IMR-90 (cell line): ENCODE measurements at regions not wholly inside any gene's neighbourhood (a gene's known extent, or its start where the extent isn't known, plus 50 kb on each side); places are given as distances from the start of the nearest gene placed in this dataset.
A peak's percentile ranks its signal among the peaks of the same experiment; 100 is the strongest.

Experiments
- ATAC-seq: fragments of 200-7000 bp; cut with Tn5 transposase; 2 replicates; pipeline ENCODE4 v1.9.1; 2020; ENCODE audit warnings: low read depth, mild to moderate bottlenecking, moderate library complexity
- BruUV-seq: library from RNA; stranded (reverse); fragments of 400-500 nt; replicated peaks from 2 replicates; lab custom pipeline; 2021; lab: Mats Ljungman, UMichigan
- CTCF ChIA-PET: fragments of 300-600 bp; formaldehyde crosslinking; extraction: SDS; loops from one replicate; lab custom pipeline; 2021; ENCODE audit warnings: antibody characterized with exemption; lab: Yijun Ruan, JAX
- POLR2A ChIA-PET: fragments of 300-600 bp; sonication (Branson Sonifier 250); formaldehyde crosslinking; loops from one replicate; lab custom pipeline; 2022; ENCODE audit warnings: antibody characterized with exemption; ENCODE audit not compliant: unreplicated experiment; lab: Charles Lee
- DNase-seq: peaks from one replicate; pipeline ENCODE4 v3.0.0; 2013
- H2AFZ ChIP-seq: replicated peaks from 2 replicates; pipeline ENCODE3; 2013; ENCODE audit warnings: low read length, mild to moderate bottlenecking; ENCODE audit not compliant: poor library complexity
- H2AK5ac ChIP-seq: 2 replicates; pipeline ENCODE4 v1.6.1; 2013; ENCODE audit warnings: low read depth, low read length, inconsistent platforms
- H2AK9ac ChIP-seq: replicated peaks from 2 replicates; pipeline ENCODE3; 2013; ENCODE audit warnings: mild to moderate bottlenecking, low read depth, low read length, moderate library complexity; ENCODE audit not compliant: poor library complexity
- H2BK120ac ChIP-seq: 2 replicates; pipeline ENCODE4 v1.6.1; 2013; ENCODE audit warnings: low read depth, low read length, inconsistent platforms
- H2BK15ac ChIP-seq: 3 replicates; pipeline ENCODE4 v1.6.1; 2013; ENCODE audit warnings: low read depth, low read length, inconsistent platforms
- H2BK20ac ChIP-seq: 2 replicates; pipeline ENCODE4 v1.6.1; 2013; ENCODE audit warnings: low read depth, mild to moderate bottlenecking, inconsistent platforms, low read length, moderate library complexity
- H2BK5ac ChIP-seq: 2 replicates; pipeline ENCODE4 v1.6.1; 2013; ENCODE audit warnings: mild to moderate bottlenecking, low read depth, low read length, inconsistent platforms; ENCODE audit not compliant: poor library complexity, severe bottlenecking
- H3K14ac ChIP-seq: replicated peaks from 2 replicates; pipeline ENCODE4 v1.6.1; 2013; ENCODE audit warnings: low read depth, low read length, inconsistent platforms
- H3K18ac ChIP-seq: 2 replicates; pipeline ENCODE4 v1.6.1; 2013; ENCODE audit warnings: low read depth, low read length, control low read depth
- H3K23ac ChIP-seq: 2 replicates; pipeline ENCODE4 v1.6.1; 2013; ENCODE audit warnings: low read depth, low read length, inconsistent platforms
- H3K27ac ChIP-seq: 2 replicates; pipeline ENCODE4 v1.5.1; 2013; ENCODE audit warnings: mild to moderate bottlenecking, control low read depth, low read length; ENCODE audit not compliant: insufficient read depth
- H3K27me3 ChIP-seq: 2 replicates; pipeline ENCODE4 v1.6.1; 2013; ENCODE audit warnings: low read length; ENCODE audit not compliant: control insufficient read depth, insufficient read depth
- H3K36me3 ChIP-seq: 2 replicates; pipeline ENCODE4 v1.6.1; 2013; ENCODE audit warnings: low read length, mixed read lengths; ENCODE audit not compliant: control insufficient read depth, insufficient read depth
- H3K4ac ChIP-seq: 2 replicates; pipeline ENCODE4 v1.6.1; 2013; ENCODE audit warnings: low read depth, low read length, inconsistent platforms
- H3K4me1 ChIP-seq: 2 replicates; pipeline ENCODE4 v1.6.1; 2013; ENCODE audit warnings: low read length, mixed read lengths; ENCODE audit not compliant: control insufficient read depth, insufficient read depth
- H3K4me2 ChIP-seq: 2 replicates; pipeline ENCODE4 v1.6.1; 2013; ENCODE audit warnings: low read depth, mild to moderate bottlenecking, control low read depth, low read length, moderate library complexity
- H3K4me3 ChIP-seq: 2 replicates; pipeline ENCODE4 v1.5.1; 2013; ENCODE audit warnings: low read depth, mild to moderate bottlenecking, control low read depth, low read length, moderate library complexity; ENCODE audit not compliant: insufficient read depth
- H3K56ac ChIP-seq: 2 replicates; pipeline ENCODE4 v1.6.1; 2013; ENCODE audit warnings: low read length, inconsistent platforms; ENCODE audit not compliant: insufficient read depth; ENCODE audit errors: extremely low read depth
- H3K79me1 ChIP-seq, 2 experiments: 2 replicates each; pipeline ENCODE4 v1.6.1; 2013; ENCODE audit warnings: low read length in 2 of 2, inconsistent platforms in 1 of 2, low read depth in 1 of 2
- H3K9ac ChIP-seq: 2 replicates; pipeline ENCODE4 v1.6.1; 2013; ENCODE audit warnings: low read depth, low read length, control low read depth
- H3K9me1 ChIP-seq: 2 replicates; pipeline ENCODE4 v1.6.1; 2013; ENCODE audit warnings: low read length, inconsistent platforms; ENCODE audit not compliant: insufficient read depth
- H3K9me3 ChIP-seq: 2 replicates; pipeline ENCODE4 v1.6.1; 2013; ENCODE audit warnings: low read length; ENCODE audit not compliant: control insufficient read depth, insufficient read depth
- H4K20me1 ChIP-seq: 2 replicates; pipeline ENCODE4 v1.6.1; 2013; ENCODE audit warnings: low read length, inconsistent platforms; ENCODE audit not compliant: insufficient read depth
- H4K5ac ChIP-seq: 2 replicates; pipeline ENCODE4 v1.6.1; 2013; ENCODE audit warnings: mild to moderate bottlenecking, low read depth, low read length, control low read depth
- H4K8ac ChIP-seq, 2 experiments: 2 replicates each; pipeline ENCODE4 v1.6.1; 2013; ENCODE audit warnings: low read depth in 2 of 2, low read length in 2 of 2, control low read depth in 1 of 2, inconsistent platforms in 1 of 2
- H4K91ac ChIP-seq: 2 replicates; pipeline ENCODE4 v1.6.1; 2013; ENCODE audit warnings: low read depth, low read length, inconsistent platforms; ENCODE audit not compliant: insufficient read depth
- BHLHE40 ChIP-seq: fragments of 150-350 bp; IDR thresholded peaks from 2 replicates; pipeline ENCODE4 v1.6.1; 2016; ENCODE audit warnings: mild to moderate bottlenecking, low read depth, low read length
- CEBPB ChIP-seq: IDR thresholded peaks from 2 replicates; pipeline ENCODE4 v1.6.1; 2012; ENCODE audit warnings: low read depth, low read length, improper control_type of control experiment
- CHD1 ChIP-seq: IDR thresholded peaks from 2 replicates; pipeline ENCODE4 v1.6.1; 2012; ENCODE audit warnings: low read depth, low read length, improper control_type of control experiment
- CTCF ChIP-seq: conservative IDR thresholded peaks from 2 replicates; pipeline ENCODE4 v1.5.1; 2012; ENCODE audit warnings: mild to moderate bottlenecking, low read depth, low read length, improper control_type of control experiment
- ELK1 ChIP-seq: fragments of 150-350 bp; IDR thresholded peaks from 2 replicates; pipeline ENCODE4 v1.6.1; 2016; ENCODE audit warnings: low read depth, mild to moderate bottlenecking, low read length, moderate library complexity, borderline replicate concordance
- FOS ChIP-seq: fragments of 150-350 bp; IDR thresholded peaks from 2 replicates; pipeline ENCODE4 v1.6.1; 2016; ENCODE audit warnings: low read depth, low read length
- MAFK ChIP-seq: IDR thresholded peaks from 2 replicates; pipeline ENCODE4 v1.6.1; 2012; ENCODE audit warnings: low read depth, low read length, improper control_type of control experiment
- MAZ ChIP-seq: IDR thresholded peaks from 2 replicates; pipeline ENCODE4 v1.6.1; 2012; ENCODE audit warnings: low read depth, mild to moderate bottlenecking, low read length, improper control_type of control experiment, moderate library complexity, borderline replicate concordance
- MXI1 ChIP-seq: IDR thresholded peaks from 2 replicates; pipeline ENCODE4 v1.6.1; 2012; ENCODE audit warnings: low read depth, mild to moderate bottlenecking, low read length, moderate library complexity, borderline replicate concordance
- NFE2L2 ChIP-seq: fragments of 150-350 bp; IDR thresholded peaks from 2 replicates; pipeline ENCODE4 v1.6.1; 2016; ENCODE audit warnings: low read depth, mild to moderate bottlenecking, low read length
- POLR2A ChIP-seq: IDR thresholded peaks from 2 replicates; pipeline ENCODE4 v1.6.1; 2012; ENCODE audit warnings: mild to moderate bottlenecking, low read depth, low read length
- RAD21 ChIP-seq: IDR thresholded peaks from 2 replicates; pipeline ENCODE4 v1.6.1; 2012; ENCODE audit warnings: low read length, improper control_type of control experiment
- RCOR1 ChIP-seq: IDR thresholded peaks from 2 replicates; pipeline ENCODE4 v1.6.1; 2012; ENCODE audit warnings: mild to moderate bottlenecking, low read length, improper control_type of control experiment; ENCODE audit not compliant: insufficient replicate concordance
- RFX5 ChIP-seq: IDR thresholded peaks from 2 replicates; pipeline ENCODE4 v1.8.0; 2012; ENCODE audit warnings: low read depth, mild to moderate bottlenecking, low read length, moderate library complexity
- SMC3 ChIP-seq: fragments of 150-350 bp; IDR thresholded peaks from 2 replicates; pipeline ENCODE4 v1.6.1; 2016; ENCODE audit warnings: low read depth, mild to moderate bottlenecking, antibody characterized with exemption, low read length, moderate library complexity
- USF2 ChIP-seq: fragments of 150-350 bp; IDR thresholded peaks from 2 replicates; pipeline ENCODE4 v1.6.1; 2017; ENCODE audit warnings: mild to moderate bottlenecking, antibody characterized with exemption, low read length, low read depth
- WGBS, 2 experiments: methylation state at CpG; one replicate each; pipeline versions ENCODE4 v1.1.5 to v1.1.7; 2013; ENCODE audit warnings: missing lambda C conversion rate in 2 of 2; ENCODE audit not compliant: insufficient read length in 1 of 2; ENCODE audit errors: extremely low coverage in 2 of 2; 5-methylcytosine and 5-hydroxymethylcytosine counted together
- dilution Hi-C: fragments of 300-500 bp; cut with HindIII; formaldehyde crosslinking; loops from one replicate; pipeline ENCODE4 v1.14.3; 2018; ENCODE audit warnings: low sequenced_read_pairs; ENCODE audit not compliant: unreplicated experiment
- in situ Hi-C: fragments of 300-500 bp; cut with MboI; formaldehyde crosslinking; loops from 3 replicates; pipeline ENCODE4 v1.14.3; 2019; ENCODE audit warnings: low sequenced_read_pairs, inconsistent platforms, mixed read lengths
- intact Hi-C: fragments of 100-400 bp; cut with micrococcal nuclease; formaldehyde crosslinking; loops from 2 replicates; pipeline ENCODE4 v1.10.0; 2022

- dilution Hi-C loops (no loop called here), in situ Hi-C loops (no loop called here), intact Hi-C loops (no loop called here)
- Histone ChIP-seq H4K20me1 (no peaks in the 10 kb centered on the region), H4K5ac (no peak overlapping the region), H3K36me3 (no peaks in the 10 kb centered on the region), H3K14ac (no peak overlapping the region), H3K4me2 (no peak overlapping the region), H2AK9ac (no peak overlapping the region), H3K4me3 (no peak overlapping the region), H3K27ac (no peak overlapping the region), H2BK20ac (peak overlapping the region; percentile 9; the same call in 1 of the 2 replicates), H3K9ac (no peak overlapping the region), H3K9me3 (0 out of 2 replicates have a peak, but pooled peaks cover 2% of the 10 kb centered on the region), H2AK5ac (no peak overlapping the region), H3K4me1 (no peaks in the 10 kb centered on the region; the same call in 1 of the 2 replicates), H2BK120ac (no peak overlapping the region), H2BK5ac (no peak overlapping the region), H2AFZ (no peak overlapping the region), H3K79me1 (no peaks in the 10 kb centered on the region), H4K91ac (no peak overlapping the region), H4K8ac (no peak overlapping the region), H3K9me1 (no peaks in the 10 kb centered on the region), H2BK15ac (no peak overlapping the region), H3K4ac (no peak overlapping the region), H3K27me3 (peaks cover 5% of the 10 kb centered on the region), H3K56ac (no peak overlapping the region), H3K23ac (no peak overlapping the region), H3K18ac (no peak overlapping the region)
- BruUV-seq, result no TSS peak
- POLR2A ChIA-PET, result no interaction called here
- DNase-seq (no peak), ATAC-seq (no peak)
- no CpG with 5 or more reads among the region's 5 CpGs for WGBS, 2 experiments
- CTCF ChIA-PET, result no interaction called here
- TF ChIP-seq MAFK, result no peak
- TF ChIP-seq RAD21, result no peak
- no peak for TF ChIP-seq ELK1
- TF ChIP-seq RCOR1, result no peak
- TF ChIP-seq USF2, result no peak
- no peak for TF ChIP-seq POLR2A
- no peak for TF ChIP-seq RFX5
- no peak for TF ChIP-seq CHD1
- TF ChIP-seq SMC3, result no peak
- TF ChIP-seq NFE2L2, result no peak
- no peak for TF ChIP-seq FOS
- TF ChIP-seq MXI1, result no peak
- TF ChIP-seq CEBPB, result no peak
- no peak for TF ChIP-seq BHLHE40
- TF ChIP-seq CTCF, result no peak
- no peak for TF ChIP-seq MAZ
Measured at GRCh38 chr2:216927163-216927562, 67.3 kb upstream of the TNP1 start.
